ENCODE measurements at regions not wholly inside any gene's neighbourhood (a gene's known extent, or its start where the extent isn't known, plus 50 kb on each side); places are given as distances from the start of the nearest gene placed in this dataset.

DNA sequence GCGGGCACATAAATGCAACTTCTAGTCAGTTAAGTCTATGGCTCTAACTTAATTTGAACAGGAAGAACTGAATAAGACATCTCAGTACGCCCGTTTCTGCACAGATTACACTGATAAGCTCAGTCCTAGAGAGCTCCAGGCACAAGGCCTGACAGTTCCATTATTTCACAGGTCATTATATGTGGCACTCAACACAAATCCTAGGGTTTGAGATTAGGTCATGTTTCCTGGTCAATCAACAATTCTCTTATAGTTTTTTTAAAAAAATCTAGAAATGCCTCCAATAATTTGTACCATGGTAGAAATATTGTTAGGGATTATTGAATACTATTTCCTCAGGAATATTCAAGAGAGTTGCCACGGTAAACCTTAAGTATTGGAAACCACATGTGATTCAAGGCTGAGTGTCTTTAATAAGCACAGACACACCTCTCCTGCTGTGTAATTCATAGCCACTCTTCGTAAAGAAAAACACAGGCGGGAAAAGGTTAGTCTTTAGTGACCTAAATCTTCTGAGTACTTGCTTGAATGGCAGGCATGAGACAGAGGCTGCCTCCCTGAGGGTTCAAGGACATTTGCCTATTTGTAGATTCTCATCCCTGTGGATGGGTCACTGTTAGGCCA lies 342.9 kb upstream of the ADGRL3 start:
- TF ChIP-seq, protein P1, sequence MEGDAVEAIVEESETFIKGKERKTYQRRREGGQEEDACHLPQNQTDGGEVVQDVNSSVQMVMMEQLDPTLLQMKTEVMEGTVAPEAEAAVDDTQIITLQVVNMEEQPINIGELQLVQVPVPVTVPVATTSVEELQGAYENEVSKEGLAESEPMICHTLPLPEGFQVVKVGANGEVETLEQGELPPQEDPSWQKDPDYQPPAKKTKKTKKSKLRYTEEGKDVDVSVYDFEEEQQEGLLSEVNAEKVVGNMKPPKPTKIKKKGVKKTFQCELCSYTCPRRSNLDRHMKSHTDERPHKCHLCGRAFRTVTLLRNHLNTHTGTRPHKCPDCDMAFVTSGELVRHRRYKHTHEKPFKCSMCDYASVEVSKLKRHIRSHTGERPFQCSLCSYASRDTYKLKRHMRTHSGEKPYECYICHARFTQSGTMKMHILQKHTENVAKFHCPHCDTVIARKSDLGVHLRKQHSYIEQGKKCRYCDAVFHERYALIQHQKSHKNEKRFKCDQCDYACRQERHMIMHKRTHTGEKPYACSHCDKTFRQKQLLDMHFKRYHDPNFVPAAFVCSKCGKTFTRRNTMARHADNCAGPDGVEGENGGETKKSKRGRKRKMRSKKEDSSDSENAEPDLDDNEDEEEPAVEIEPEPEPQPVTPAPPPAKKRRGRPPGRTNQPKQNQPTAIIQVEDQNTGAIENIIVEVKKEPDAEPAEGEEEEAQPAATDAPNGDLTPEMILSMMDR (IDR thresholded peaks at IDR 0.05; ENCODE audit: insufficient read depth, missing control alignments) = no peak
- no peak for FAIRE-seq
- DNase-seq (ENCODE audit: insufficient read length, low spot score) = no peak

- no peak for DNase-seq (ENCODE audit: insufficient read length, low spot score)
- no peak for FAIRE-seq
- TF ChIP-seq, protein P1 (IDR thresholded peaks at IDR 0.05; ENCODE audit: insufficient read depth, missing control alignments) = no peak
These were observed 336.7 kb upstream of the ADGRL3 start for GRCh38 chr4:60863442-60863841.

GRCh38 chr4:60865273-60865672 lies 334.9 kb upstream of the ADGRL3 start:
- no peak for DNase-seq (ENCODE audit: insufficient read length, low spot score)
- TF ChIP-seq, protein P1 (IDR thresholded peaks at IDR 0.05; ENCODE audit: insufficient read depth, missing control alignments) = peak; percentile 63
- no peak for FAIRE-seq

- DNase-seq (ENCODE audit: insufficient read length, low spot score) = no peak
- TF ChIP-seq, protein P1 (IDR thresholded peaks at IDR 0.05; ENCODE audit: insufficient read depth, missing control alignments) = no peak
- no peak for FAIRE-seq
These were observed 331.7 kb upstream of the ADGRL3 start for GRCh38 chr4:60868232-60868960.

GRCh38 chr4:60879135-60879701 lies 320.9 kb upstream of the ADGRL3 start:
- no peak for FAIRE-seq
- DNase-seq (ENCODE audit: insufficient read length, low spot score) = no peak
- TF ChIP-seq, protein P1 (IDR thresholded peaks at IDR 0.05; ENCODE audit: insufficient read depth, missing control alignments) = no peak

DNA sequence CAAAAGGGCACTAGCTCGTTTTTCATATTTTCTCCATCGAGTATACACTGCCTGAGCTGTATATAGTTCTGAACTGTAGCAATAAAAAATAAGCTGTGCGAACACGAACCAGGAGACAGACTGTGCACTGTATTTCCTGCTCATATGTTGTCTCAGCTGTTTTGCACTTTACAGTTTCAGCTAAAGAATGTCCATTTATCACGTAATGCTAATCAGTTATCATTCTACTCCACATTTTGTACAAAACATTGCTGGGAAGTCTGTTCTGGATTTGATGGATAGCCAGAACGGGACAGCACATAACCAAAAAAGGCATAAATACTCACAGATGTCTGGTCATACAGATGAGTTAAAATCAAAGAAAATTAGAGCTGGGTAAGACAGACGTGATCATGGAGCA lies 315.5 kb upstream of the ADGRL3 start:
- TF ChIP-seq, protein P1 (IDR thresholded peaks at IDR 0.05; ENCODE audit: insufficient read depth, missing control alignments) = no peak
- no peak for FAIRE-seq
- no peak for DNase-seq (ENCODE audit: insufficient read length, low spot score)

- FAIRE-seq = no peak
- no peak for DNase-seq (ENCODE audit: insufficient read length, low spot score)
- TF ChIP-seq, protein P1 (IDR thresholded peaks at IDR 0.05; ENCODE audit: insufficient read depth, missing control alignments) = no peak
These were observed 315.1 kb upstream of the ADGRL3 start for GRCh38 chr4:60885011-60885410.
